CD14-positive monocyte (primary cell): ENCODE measurements at regions not wholly inside any gene's neighbourhood (a gene's known extent, or its start where the extent isn't known, plus 50 kb on each side); places are given as distances from the start of the nearest gene placed in this dataset.
"Not testable (repeated sequence)": the region's sequence is repeated elsewhere in the genome, so short reads cannot be mapped to it uniquely, and the experiment has no call there.

ENCODE experiments used
- DNase-seq, 3 donors: peaks; one replicate each; pipeline ENCODE4 v3.0.0-alpha.2; 2011 to 2022
- H2AFZ ChIP-seq: 2 replicates; pipeline ENCODE4 v1.6.0; 2012; ENCODE audit warnings: mild to moderate bottlenecking, low read depth, low read length, inconsistent platforms; ENCODE audit not compliant: insufficient read depth, poor library complexity, severe bottlenecking
- H3K27ac ChIP-seq, 2 donors: 1 replicate in 1 of 2; 2 replicates in 1 of 2; pipeline ENCODE4 v1.5.1; 2012 to 2013; ENCODE audit warnings: low read length in 2 of 2, control low read depth in 1 of 2, inconsistent platforms in 1 of 2, low read depth in 1 of 2, mild to moderate bottlenecking in 1 of 2
- H3K27me3 ChIP-seq, 2 donors: one replicate each; pipeline versions ENCODE4 v1.6.0 to v1.6.1; 2011 to 2013; ENCODE audit warnings: low read length in 2 of 2; ENCODE audit not compliant: control insufficient read depth in 2 of 2, insufficient read depth in 2 of 2
- H3K36me3 ChIP-seq, 2 donors: replicated peaks in 1 of 2; 1 replicate in 1 of 2; 2 replicates in 1 of 2; pipeline versions ENCODE4 v1.5.1 to v1.6.1; 2012 to 2013; ENCODE audit warnings: low read length in 2 of 2, control low read depth in 1 of 2, inconsistent platforms in 1 of 2, mild to moderate bottlenecking in 1 of 2; ENCODE audit not compliant: insufficient read depth in 2 of 2, control insufficient read depth in 1 of 2
- H3K4me1 ChIP-seq, 2 donors: 1 replicate in 1 of 2; 2 replicates in 1 of 2; pipeline versions ENCODE4 v1.5.1 to v1.6.1; 2012 to 2013; ENCODE audit warnings: low read length in 2 of 2, control low read depth in 1 of 2, inconsistent platforms in 1 of 2, mild to moderate bottlenecking in 1 of 2, moderate library complexity in 1 of 2; ENCODE audit not compliant: insufficient read depth in 2 of 2, control insufficient read depth in 1 of 2
- H3K4me2 ChIP-seq: replicated peaks from 2 replicates; pipeline ENCODE3; 2012; ENCODE audit warnings: low read length, moderate library complexity, mild to moderate bottlenecking; ENCODE audit not compliant: poor library complexity, severe bottlenecking; ENCODE audit errors: extremely low read depth
- H3K4me3 ChIP-seq, 3 experiments: fragments of 200-600 bp in 1 of 3; sonication (generic) in 1 of 3; replicated peaks in 1 of 3; 1 replicate in 2 of 3; 2 replicates in 1 of 3; pipeline ENCODE4 v1.5.1; 2011 to 2013; ENCODE audit warnings: low read length in 3 of 3, mild to moderate bottlenecking in 3 of 3, control low read depth in 2 of 3, low read depth in 2 of 3, inconsistent platforms in 1 of 3, moderate library complexity in 1 of 3
- H3K79me2 ChIP-seq: 2 replicates; pipeline ENCODE4 v1.6.0; 2012; ENCODE audit warnings: mild to moderate bottlenecking, control low read depth, inconsistent platforms, low read length, moderate library complexity; ENCODE audit not compliant: insufficient read depth
- H3K9ac ChIP-seq: 2 replicates; pipeline ENCODE4 v1.6.0; 2017; ENCODE audit warnings: low read length, mild to moderate bottlenecking; ENCODE audit not compliant: insufficient read depth, poor library complexity, severe bottlenecking
- H3K9me3 ChIP-seq, 2 donors: replicated peaks in 1 of 2; 1 replicate in 1 of 2; 2 replicates in 1 of 2; pipeline versions ENCODE4 v1.5.1 to v1.6.1; 2012 to 2013; ENCODE audit warnings: low read length in 2 of 2, control low read depth in 1 of 2; ENCODE audit not compliant: control insufficient read depth in 1 of 2, insufficient read depth in 1 of 2
- H4K20me1 ChIP-seq: 2 replicates; pipeline ENCODE4 v1.6.0; 2012; ENCODE audit warnings: mild to moderate bottlenecking, low read length, control low read depth, moderate library complexity; ENCODE audit not compliant: insufficient read depth
- H3K27ac Mint-ChIP-seq, 7 donors: one replicate each; pipeline ENCODE4 v1.8.0; 2020; ENCODE audit warnings: mild to moderate bottlenecking in 7 of 7, mixed read lengths in 7 of 7, moderate library complexity in 6 of 7, inconsistent platforms in 2 of 7
- H3K27me3 Mint-ChIP-seq, 3 donors: one replicate each; pipeline ENCODE4 v1.8.0; 2021 to 2022; ENCODE audit warnings: low read depth in 3 of 3, mild to moderate bottlenecking in 3 of 3, mixed read lengths in 3 of 3, moderate library complexity in 3 of 3, inconsistent platforms in 1 of 3
- H3K36me3 Mint-ChIP-seq, 2 donors: one replicate each; pipeline ENCODE4 v1.8.0; 2020; ENCODE audit warnings: mixed read lengths in 2 of 2, inconsistent platforms in 1 of 2, mild to moderate bottlenecking in 1 of 2
- H3K4me1 Mint-ChIP-seq: one replicate; pipeline ENCODE4 v1.8.0; 2020; ENCODE audit warnings: mild to moderate bottlenecking, mixed read lengths
- H3K4me3 Mint-ChIP-seq, 2 donors: one replicate each; pipeline ENCODE4 v1.8.0; 2020; ENCODE audit warnings: mild to moderate bottlenecking in 2 of 2, mixed read lengths in 2 of 2, moderate library complexity in 1 of 2
- H3K9me3 Mint-ChIP-seq, 7 donors: one replicate each; pipeline ENCODE4 v1.8.0; 2020 to 2022; ENCODE audit warnings: mixed read lengths in 7 of 7, mild to moderate bottlenecking in 6 of 7, moderate library complexity in 6 of 7, inconsistent platforms in 2 of 7
- WGBS: methylation state at CpG from one replicate; pipeline ENCODE4 v1.1.5; 2013; ENCODE audit warnings: missing lambda C conversion rate; ENCODE audit not compliant: insufficient coverage; 5-methylcytosine and 5-hydroxymethylcytosine counted together
- intact Hi-C, 2 donors: fragments of 100-400 bp; cut with micrococcal nuclease; formaldehyde crosslinking; loops; one replicate each; pipeline versions ENCODE4 v1.15.0 to v1.15.1; 2023
- TF ChIP-seq, protein P1 (sequence below): fragments of 200-600 bp; IDR thresholded peaks from one replicate; pipeline ENCODE4 v1.8.0; 2022; ENCODE audit warnings: antibody characterized with exemption, mild to moderate bottlenecking

DNA sequence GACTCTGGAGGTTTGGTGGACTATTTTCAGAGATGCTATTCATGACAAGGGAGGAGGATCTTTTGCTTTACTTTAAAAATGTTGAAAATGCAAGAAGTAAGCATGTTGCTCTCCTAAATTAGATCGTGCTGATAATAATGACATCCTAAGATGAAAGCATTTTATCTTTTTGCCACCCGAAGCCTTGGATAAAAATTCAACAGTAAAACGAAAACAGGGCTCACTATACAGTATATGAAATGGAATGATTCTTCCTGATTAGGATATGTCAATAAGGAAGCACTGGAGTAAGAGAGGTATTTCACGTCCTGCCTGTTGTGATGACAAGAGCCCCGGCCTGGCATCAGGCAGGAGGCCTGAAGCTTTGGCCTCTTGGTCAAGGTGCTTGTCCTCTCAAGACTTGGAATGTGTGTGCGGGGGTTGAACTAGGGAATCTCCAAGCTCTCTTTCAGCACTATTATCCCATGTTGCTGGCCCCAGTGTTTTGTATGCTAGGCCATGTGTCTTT, 306.0 kb downstream of the MTX2 start:
- no peak overlapping the region for H2AFZ ChIP-seq
- no peak overlapping the region for H3K4me3 Mint-ChIP-seq
- no peak overlapping the region for H3K9ac ChIP-seq

GRCh38 chr2:176577054-176577453, 307.8 kb downstream of the MTX2 start:
- Mint-ChIP-seq H3K9me3 (peaks cover 0 to 7% (median 1%) of the 10 kb centered on the region in 7 donors), H3K27me3 (peaks cover 0 to 9% (median 6%) of the 10 kb centered on the region in 3 donors), H3K27ac (no peak overlapping the region), H3K4me1 (no peaks in the 10 kb centered on the region), H3K36me3 (no peaks in the 10 kb centered on the region), H3K4me3 (no peak overlapping the region)
- Histone ChIP-seq H3K27ac (no peak overlapping the region), H3K9ac (no peak overlapping the region), H3K27me3 (no peaks in the 10 kb centered on the region), H3K4me2 (no peak overlapping the region), H3K79me2 (no peaks in the 10 kb centered on the region), H3K9me3 (no peaks in the 10 kb centered on the region), H2AFZ (no peak overlapping the region), H3K4me1 (no peaks in the 10 kb centered on the region), H3K36me3 (no peaks in the 10 kb centered on the region), H4K20me1 (no peaks in the 10 kb centered on the region), H3K4me3 (no peak overlapping the region)
- WGBS = no CpG with 5 or more reads among the region's 1 CpG
- no peak for DNase-seq
- TF ChIP-seq, protein P1, sequence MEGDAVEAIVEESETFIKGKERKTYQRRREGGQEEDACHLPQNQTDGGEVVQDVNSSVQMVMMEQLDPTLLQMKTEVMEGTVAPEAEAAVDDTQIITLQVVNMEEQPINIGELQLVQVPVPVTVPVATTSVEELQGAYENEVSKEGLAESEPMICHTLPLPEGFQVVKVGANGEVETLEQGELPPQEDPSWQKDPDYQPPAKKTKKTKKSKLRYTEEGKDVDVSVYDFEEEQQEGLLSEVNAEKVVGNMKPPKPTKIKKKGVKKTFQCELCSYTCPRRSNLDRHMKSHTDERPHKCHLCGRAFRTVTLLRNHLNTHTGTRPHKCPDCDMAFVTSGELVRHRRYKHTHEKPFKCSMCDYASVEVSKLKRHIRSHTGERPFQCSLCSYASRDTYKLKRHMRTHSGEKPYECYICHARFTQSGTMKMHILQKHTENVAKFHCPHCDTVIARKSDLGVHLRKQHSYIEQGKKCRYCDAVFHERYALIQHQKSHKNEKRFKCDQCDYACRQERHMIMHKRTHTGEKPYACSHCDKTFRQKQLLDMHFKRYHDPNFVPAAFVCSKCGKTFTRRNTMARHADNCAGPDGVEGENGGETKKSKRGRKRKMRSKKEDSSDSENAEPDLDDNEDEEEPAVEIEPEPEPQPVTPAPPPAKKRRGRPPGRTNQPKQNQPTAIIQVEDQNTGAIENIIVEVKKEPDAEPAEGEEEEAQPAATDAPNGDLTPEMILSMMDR = no peak
- intact Hi-C loops = no loop called here

More for the DNA sequence above, 306.0 kb downstream of the MTX2 start:
- Histone ChIP-seq H3K27me3 (no peaks in the 10 kb centered on the region), H3K4me1 (no peaks in the 10 kb centered on the region), H3K27ac (no peak overlapping the region), H4K20me1 (no peaks in the 10 kb centered on the region), H3K79me2 (no peaks in the 10 kb centered on the region), H3K9me3 (no peaks in the 10 kb centered on the region), H3K36me3 (no peaks in the 10 kb centered on the region), H3K4me3 (no peak overlapping the region), H3K4me2 (no peak overlapping the region)
- Mint-ChIP-seq H3K27me3 (peaks cover 3 to 9% (median 6%) of the 10 kb centered on the region in 3 donors), H3K4me1 (no peaks in the 10 kb centered on the region), H3K27ac (no peak overlapping the region), H3K9me3 (peaks cover 0 to 7% (median 0%) of the 10 kb centered on the region in 7 donors), H3K36me3 (no peaks in the 10 kb centered on the region)
- DNase-seq = no peak
- intact Hi-C loops = no loop called here
- TF ChIP-seq, protein P1 = no peak
- 100% methylated on average over 2 of the region's 6 CpGs for WGBS

GRCh38 chr2:176578292-176578691, 309.1 kb downstream of the MTX2 start:
- H3K36me3 Mint-ChIP-seq, H3K9ac ChIP-seq, intact Hi-C loops, H3K4me3 Mint-ChIP-seq, H2AFZ ChIP-seq, H3K36me3 ChIP-seq, H3K4me2 ChIP-seq, H3K27me3 ChIP-seq, H3K27me3 Mint-ChIP-seq, H3K4me1 Mint-ChIP-seq, H3K27ac ChIP-seq, H3K4me1 ChIP-seq, H3K4me3 ChIP-seq, DNase-seq, H3K9me3 Mint-ChIP-seq, H3K9me3 ChIP-seq, H3K27ac Mint-ChIP-seq, H3K79me2 ChIP-seq, H4K20me1 ChIP-seq: not testable (repeated sequence)
- no CpG with 5 or more reads among the region's 4 CpGs for WGBS
